PFSK-1 (cell line): ENCODE measurements at regions not wholly inside any gene's neighbourhood (a gene's known extent, or its start where the extent isn't known, plus 50 kb on each side); places are given as distances from the start of the nearest gene placed in this dataset.

Source experiments
- POLR2AphosphoS5 ChIP-seq: IDR thresholded peaks from 2 replicates; pipeline ENCODE4 v1.6.1; 2012; ENCODE audit warnings: low read depth, mild to moderate bottlenecking, control low read depth, low read length, moderate library complexity
- TAF1 ChIP-seq: IDR thresholded peaks from 2 replicates; pipeline ENCODE4 v1.6.1; 2012; ENCODE audit warnings: low read length, control low read depth, borderline replicate concordance; ENCODE audit not compliant: insufficient read depth
- TF ChIP-seq, protein P1 (sequence below), 2 experiments: IDR thresholded peaks; 2 replicates each; pipeline versions ENCODE4 v1.6.1 to v1.8.0; 2011 to 2012; ENCODE audit warnings: low read depth in 2 of 2, low read length in 2 of 2, control low read depth in 1 of 2, inconsistent platforms in 1 of 2, mild to moderate bottlenecking in 1 of 2, moderate library complexity in 1 of 2; ENCODE audit not compliant: insufficient read depth in 1 of 2

DNA sequence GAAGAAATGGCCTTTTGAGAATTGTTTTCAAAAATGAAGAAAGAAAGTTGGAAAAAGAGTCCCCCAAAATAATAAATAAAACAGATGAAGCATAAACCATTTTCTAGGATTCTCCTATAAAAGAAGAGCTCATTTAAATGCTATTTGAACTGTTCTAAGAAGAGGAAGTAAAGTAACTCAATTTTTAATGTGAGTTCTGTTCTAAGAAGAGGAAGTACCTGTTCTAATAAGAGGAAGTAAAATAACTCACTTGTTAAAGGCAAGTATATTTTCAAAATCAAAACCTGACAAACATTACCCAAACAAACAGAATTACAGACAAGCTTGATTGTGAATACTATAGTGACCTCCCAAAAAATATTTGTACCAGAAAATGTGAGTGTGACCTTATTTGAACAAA lies 1326.3 kb downstream of the C4orf33 start:
- TF ChIP-seq POLR2AphosphoS5 (no peak), TAF1 (no peak)
- TF ChIP-seq, protein P1, sequence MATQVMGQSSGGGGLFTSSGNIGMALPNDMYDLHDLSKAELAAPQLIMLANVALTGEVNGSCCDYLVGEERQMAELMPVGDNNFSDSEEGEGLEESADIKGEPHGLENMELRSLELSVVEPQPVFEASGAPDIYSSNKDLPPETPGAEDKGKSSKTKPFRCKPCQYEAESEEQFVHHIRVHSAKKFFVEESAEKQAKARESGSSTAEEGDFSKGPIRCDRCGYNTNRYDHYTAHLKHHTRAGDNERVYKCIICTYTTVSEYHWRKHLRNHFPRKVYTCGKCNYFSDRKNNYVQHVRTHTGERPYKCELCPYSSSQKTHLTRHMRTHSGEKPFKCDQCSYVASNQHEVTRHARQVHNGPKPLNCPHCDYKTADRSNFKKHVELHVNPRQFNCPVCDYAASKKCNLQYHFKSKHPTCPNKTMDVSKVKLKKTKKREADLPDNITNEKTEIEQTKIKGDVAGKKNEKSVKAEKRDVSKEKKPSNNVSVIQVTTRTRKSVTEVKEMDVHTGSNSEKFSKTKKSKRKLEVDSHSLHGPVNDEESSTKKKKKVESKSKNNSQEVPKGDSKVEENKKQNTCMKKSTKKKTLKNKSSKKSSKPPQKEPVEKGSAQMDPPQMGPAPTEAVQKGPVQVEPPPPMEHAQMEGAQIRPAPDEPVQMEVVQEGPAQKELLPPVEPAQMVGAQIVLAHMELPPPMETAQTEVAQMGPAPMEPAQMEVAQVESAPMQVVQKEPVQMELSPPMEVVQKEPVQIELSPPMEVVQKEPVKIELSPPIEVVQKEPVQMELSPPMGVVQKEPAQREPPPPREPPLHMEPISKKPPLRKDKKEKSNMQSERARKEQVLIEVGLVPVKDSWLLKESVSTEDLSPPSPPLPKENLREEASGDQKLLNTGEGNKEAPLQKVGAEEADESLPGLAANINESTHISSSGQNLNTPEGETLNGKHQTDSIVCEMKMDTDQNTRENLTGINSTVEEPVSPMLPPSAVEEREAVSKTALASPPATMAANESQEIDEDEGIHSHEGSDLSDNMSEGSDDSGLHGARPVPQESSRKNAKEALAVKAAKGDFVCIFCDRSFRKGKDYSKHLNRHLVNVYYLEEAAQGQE (IDR thresholded peaks at IDR 0.05; ENCODE audit: insufficient read depth in 1 of 2, low read depth in 2 of 2, low read length in 2 of 2): no peak
